Kidney (tissue), 13 donors: ENCODE measurements at regions not wholly inside any gene's neighbourhood (a gene's known extent, or its start where the extent isn't known, plus 50 kb on each side); places are given as distances from the start of the nearest gene placed in this dataset.

Experiments used
- DNase-seq, 5 donors: peaks; one replicate each; pipeline ENCODE4 v3.0.0-alpha.2; 2013 to 2020
- FAIRE-seq: peaks from 2 replicates; lab custom pipeline; 2012; peaks lifted over from hg19 to GRCh38; lab: Jason Lieb, UNC
- H3K27ac ChIP-seq, 2 donors: one replicate each; pipeline ENCODE4 v1.7.0; 2013; ENCODE audit warnings: low read depth in 2 of 2, low read length in 2 of 2, inconsistent platforms in 1 of 2
- H3K27me3 ChIP-seq: one replicate; pipeline ENCODE4 v1.7.1; 2013; ENCODE audit warnings: low read length, inconsistent platforms; ENCODE audit not compliant: control insufficient read depth, insufficient read depth
- H3K36me3 ChIP-seq, 3 donors: one replicate each; pipeline versions ENCODE4 v1.7.0 to v1.7.1; 2013; ENCODE audit warnings: low read length in 3 of 3, control low read depth in 1 of 3, inconsistent platforms in 1 of 3; ENCODE audit not compliant: insufficient read depth in 3 of 3, control insufficient read depth in 2 of 3
- H3K4me1 ChIP-seq, 3 donors: one replicate each; pipeline versions ENCODE4 v1.7.0 to v1.7.1; 2013; ENCODE audit warnings: low read length in 3 of 3, inconsistent platforms in 1 of 3, low read depth in 1 of 3; ENCODE audit not compliant: control insufficient read depth in 2 of 3, insufficient read depth in 2 of 3
- H3K4me3 ChIP-seq, 3 donors: one replicate each; pipeline versions ENCODE4 v1.7.0 to v1.8.1; 2013; ENCODE audit warnings: low read length in 3 of 3, control low read depth in 1 of 3, inconsistent platforms in 1 of 3
- H3K9ac ChIP-seq, 3 donors: one replicate each; pipeline versions ENCODE4 v1.7.0 to v1.7.1; 2013; ENCODE audit warnings: low read length in 3 of 3, control low read depth in 1 of 3, inconsistent platforms in 1 of 3
- H3K9me3 ChIP-seq, 3 donors: one replicate each; pipeline versions ENCODE4 v1.7.0 to v1.7.1; 2013; ENCODE audit warnings: low read length in 3 of 3, control low read depth in 1 of 3, inconsistent platforms in 1 of 3; ENCODE audit not compliant: control insufficient read depth in 2 of 3, insufficient read depth in 1 of 3
- CTCF ChIP-seq: IDR thresholded peaks from 3 replicates; pipeline ENCODE4 v1.5.1; 2012; ENCODE audit warnings: mild to moderate bottlenecking, moderate library complexity, borderline replicate concordance; ENCODE audit not compliant: insufficient read depth; ENCODE audit errors: extremely low read depth
- intact Hi-C: fragments of 100-400 bp; cut with DNase I; formaldehyde crosslinking; loops from one replicate; pipeline ENCODE4 v1.11.1; 2022
- donor health status: control.
- donor health status: control.
- donor health status: control.
- donor health status: control.
- donor health status: control.
- donor health status: DM: yes; HTN: yes; CAD: no.
- donor health status: Normal renal cell carcinoma (clear cell type).

GRCh38 chr9:26779062-26779461 is 113.5 kb downstream of the CAAP1 start:
- intact Hi-C loops: no loop called here
- Histone ChIP-seq H3K27ac (no peak overlapping the region), H3K27me3 (no peaks in the 10 kb centered on the region), H3K36me3 (no peaks in the 10 kb centered on the region), H3K9me3 (no peaks in the 10 kb centered on the region), H3K4me3 (no peak overlapping the region), H3K9ac (no peak overlapping the region), H3K4me1 (no peaks in the 10 kb centered on the region)
- no peak for TF ChIP-seq CTCF
- no peak for FAIRE-seq
- DNase-seq: no peak

GRCh38 chr9:26775391-26775790 is 117.2 kb downstream of the CAAP1 start:
- intact Hi-C loops: no loop called here
- no peak for FAIRE-seq

DNA sequence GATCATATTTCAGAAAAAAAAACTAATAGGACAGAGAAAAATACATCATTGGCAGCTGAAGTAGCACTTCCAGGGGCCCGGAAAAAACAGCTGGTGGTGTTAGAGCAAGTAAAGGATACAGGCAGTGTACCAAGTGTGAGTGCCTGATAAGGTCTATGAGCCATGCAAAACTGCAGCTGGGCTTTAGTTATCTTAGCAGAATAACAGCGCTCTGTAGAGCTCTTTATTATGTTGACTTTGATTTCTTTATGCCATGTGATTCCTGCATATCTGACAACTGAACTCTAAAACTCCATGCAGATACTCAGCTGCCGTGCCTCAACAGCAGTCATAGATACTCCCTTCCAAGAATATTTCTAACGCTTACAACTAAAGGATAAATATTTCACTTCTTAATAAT is 119.5 kb downstream of the CAAP1 start:
- Histone ChIP-seq H3K36me3 (no peaks in the 10 kb centered on the region), H3K27ac (no peak overlapping the region), H3K9ac (no peak overlapping the region), H3K9me3 (no peaks in the 10 kb centered on the region), H3K4me1 (no peaks in the 10 kb centered on the region), H3K4me3 (no peak overlapping the region), H3K27me3 (no peaks in the 10 kb centered on the region)
- no peak for TF ChIP-seq CTCF
- DNase-seq (no peak), FAIRE-seq (no peak)
- intact Hi-C loops: no loop called here

More at GRCh38 chr9:26775391-26775790, 117.2 kb downstream of the CAAP1 start:
- no peak overlapping the region for H3K9ac ChIP-seq
- TF ChIP-seq CTCF: no peak
- H3K36me3 ChIP-seq: no peaks in the 10 kb centered on the region
- no peak for DNase-seq
- no peaks in the 10 kb centered on the region for H3K9me3 ChIP-seq
- no peak overlapping the region for H3K27ac ChIP-seq
- H3K4me3 ChIP-seq: no peak overlapping the region
- no peaks in the 10 kb centered on the region for H3K27me3 ChIP-seq
- H3K4me1 ChIP-seq: no peaks in the 10 kb centered on the region

GRCh38 chr9:26770821-26771220 is 121.8 kb downstream of the CAAP1 start:
- H3K9ac ChIP-seq: no peak overlapping the region
- FAIRE-seq (no peak), DNase-seq (no peak)
- H3K27ac ChIP-seq: no peak overlapping the region
- intact Hi-C loops: no loop called here
- H3K9me3 ChIP-seq: no peaks in the 10 kb centered on the region
- H3K4me3 ChIP-seq: no peak overlapping the region
- no peaks in the 10 kb centered on the region for H3K4me1 ChIP-seq
- H3K36me3 ChIP-seq: no peaks in the 10 kb centered on the region
- H3K27me3 ChIP-seq: no peaks in the 10 kb centered on the region
- no peak for TF ChIP-seq CTCF
